NCI-H2227 treated with DMSO at 0.1 percent for 48 hours (cell line): ENCODE measurements at regions not wholly inside any gene's neighbourhood (a gene's known extent, or its start where the extent isn't known, plus 50 kb on each side); places are given as distances from the start of the nearest gene placed in this dataset.

Source experiments
- DNase-seq: peaks from one replicate; lab custom pipeline; 2025; lab: John Stamatoyannopoulos, UW

DNA sequence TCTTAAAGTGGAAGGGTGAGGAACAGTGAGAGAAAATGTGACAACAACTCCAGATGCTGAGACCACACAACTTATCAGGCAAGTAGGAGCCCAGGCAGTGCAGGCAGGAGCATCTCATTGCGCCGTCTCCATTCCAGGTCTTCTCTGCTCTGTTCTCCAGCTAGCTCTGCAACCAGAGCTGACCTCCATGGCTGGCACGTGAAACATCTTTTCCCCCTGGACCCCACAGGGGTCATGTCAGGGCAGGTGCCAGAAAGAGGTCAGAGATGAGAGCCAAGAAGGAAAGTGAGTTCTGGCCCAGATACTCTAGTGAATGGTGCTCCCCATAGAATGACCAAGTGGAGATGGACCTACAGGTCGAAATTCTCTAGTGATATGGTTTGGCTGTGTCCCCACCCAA lies 281.4 kb downstream of the SMOC2 start:
- no peak for DNase-seq

DNA sequence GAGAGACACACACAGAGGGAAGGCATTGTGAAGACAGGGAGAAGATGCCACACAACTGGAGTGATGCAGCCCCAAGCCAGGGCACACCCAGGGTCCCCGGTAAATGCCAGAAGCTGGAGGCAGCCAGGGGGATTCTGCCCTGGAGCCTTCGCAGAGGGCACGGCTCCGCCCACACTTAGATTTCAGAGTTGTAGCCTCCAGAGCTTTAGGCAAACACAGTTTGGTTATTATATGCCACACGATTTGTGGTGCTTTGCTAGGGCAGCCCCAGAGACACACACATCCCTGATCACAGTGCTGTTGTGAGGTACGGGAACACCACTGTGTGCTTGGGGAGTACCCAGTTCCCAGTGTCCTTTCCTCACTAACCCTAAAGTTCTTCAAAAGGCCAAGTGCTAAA lies 280.6 kb downstream of the SMOC2 start:
- DNase-seq: no peak

DNA sequence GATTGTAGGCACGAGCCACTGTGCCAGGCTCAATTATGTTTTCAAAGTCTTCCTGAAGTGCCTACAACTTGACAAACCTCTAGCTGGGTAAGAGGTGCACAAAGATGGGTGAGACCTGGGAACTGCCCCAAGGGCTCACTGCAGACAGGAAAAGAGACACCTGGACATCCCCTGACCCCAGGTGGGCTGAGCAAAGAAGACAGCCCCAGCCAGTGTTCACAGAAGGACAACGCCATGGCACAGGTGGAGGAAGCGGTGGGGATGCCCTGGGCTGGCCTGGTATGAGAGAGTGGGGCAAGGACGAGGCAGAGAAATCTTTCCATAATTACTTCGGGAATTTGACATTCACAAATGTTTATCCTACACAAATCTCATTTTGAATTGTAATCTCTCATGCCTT lies 278.9 kb downstream of the SMOC2 start:
- DNase-seq: no peak

DNA sequence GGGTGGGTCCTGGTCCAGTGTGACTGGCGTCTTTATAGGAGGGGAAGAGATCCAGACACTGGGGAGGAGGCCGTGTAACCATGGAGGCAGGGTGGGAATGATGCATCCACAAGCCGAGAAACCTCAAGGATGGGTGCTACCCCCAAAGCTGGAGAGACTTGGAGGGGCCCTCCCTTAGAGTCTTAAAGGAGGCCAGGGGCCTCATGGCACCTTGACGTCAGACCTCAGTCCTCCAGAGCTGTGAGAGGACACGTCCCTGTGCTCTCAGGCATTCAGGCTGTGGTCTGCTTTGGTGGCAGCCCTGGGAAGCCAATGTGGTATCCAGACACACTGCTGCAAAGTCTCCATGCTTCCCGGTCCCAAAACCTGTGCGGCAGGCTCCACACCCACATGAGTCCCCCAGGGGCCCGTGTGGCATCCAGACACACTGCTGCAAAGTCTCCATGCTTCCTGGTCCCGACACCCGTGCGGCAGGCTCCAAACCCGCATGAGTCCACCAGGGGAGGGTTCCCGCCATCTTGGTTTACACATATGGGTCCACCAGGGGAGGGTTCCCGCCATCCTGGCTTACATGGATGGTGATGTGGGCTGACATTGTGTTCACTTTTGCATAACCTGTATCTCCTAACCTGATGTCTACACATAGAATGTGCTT lies 278.0 kb downstream of the SMOC2 start:
- no peak for DNase-seq
